ENCODE measurements at regions not wholly inside any gene's neighbourhood (a gene's known extent, or its start where the extent isn't known, plus 50 kb on each side); places are given as distances from the start of the nearest gene placed in this dataset.

DNA sequence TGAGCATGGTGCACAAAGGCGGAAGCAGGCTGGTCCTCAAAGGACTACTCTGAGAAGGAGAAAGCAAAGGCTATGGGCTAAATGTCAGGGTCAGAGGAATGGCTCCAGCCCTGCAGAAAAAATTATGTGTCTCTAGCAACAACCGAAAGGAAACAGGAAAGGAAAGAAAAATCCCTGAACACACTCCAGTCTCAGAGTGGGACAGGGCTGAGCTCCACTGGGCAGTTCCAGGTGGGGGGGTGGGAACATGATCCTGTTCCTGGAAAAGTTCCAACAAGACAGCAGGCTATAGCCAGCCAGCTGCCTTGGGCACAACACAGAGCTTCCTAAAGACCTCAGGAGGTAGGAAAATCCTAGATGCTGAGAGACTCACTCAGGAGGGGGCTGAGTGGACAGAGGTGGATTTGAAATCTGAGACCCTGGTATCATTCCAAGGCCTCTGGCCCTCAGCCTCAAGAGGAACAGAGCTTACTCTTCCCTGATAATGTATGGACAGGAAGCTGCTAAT, 1088.2 kb downstream of the TBC1D22A start:
- peak in 1 of 2 experiments; percentile 24 for DNase-seq

- DNase-seq, result no peak
These were observed 1087.1 kb downstream of the TBC1D22A start for GRCh38 chr22:47849576-47849975.

DNA sequence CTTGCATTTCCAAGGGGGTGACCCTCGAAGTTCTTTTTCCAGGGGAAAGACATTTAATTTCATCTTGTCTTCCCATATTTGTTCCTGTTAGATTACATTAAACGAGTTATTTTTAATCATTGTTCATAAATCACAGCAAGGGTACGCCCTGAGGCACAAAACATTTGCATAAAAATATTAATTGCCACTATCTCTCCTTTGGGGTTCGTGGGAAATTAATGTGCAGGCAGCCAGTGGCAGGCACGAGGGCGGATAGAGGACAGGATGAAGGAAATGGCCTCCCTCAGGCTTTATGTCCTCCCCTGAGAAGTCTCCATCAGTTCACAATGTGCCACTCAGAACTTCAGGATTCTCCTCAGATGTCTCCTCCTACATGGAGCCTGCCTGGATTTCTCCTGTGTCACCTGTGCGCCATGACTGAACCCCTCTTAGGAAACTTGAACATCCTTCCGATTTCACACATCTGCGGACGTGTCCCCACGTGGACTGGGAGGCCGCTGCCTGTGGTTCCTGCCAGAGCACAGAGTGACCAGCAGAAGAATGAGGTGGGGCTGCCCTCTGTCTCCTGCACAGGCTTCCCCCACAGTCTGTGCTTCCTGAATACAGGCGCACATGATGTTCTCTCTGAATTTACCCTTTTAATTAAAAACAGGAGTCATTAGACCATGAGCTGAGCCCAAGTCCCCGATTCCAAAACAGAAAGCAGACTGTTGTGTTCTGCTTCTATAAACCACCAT, 1085.9 kb downstream of the TBC1D22A start:
- DNase-seq, result no peak

GRCh38 chr22:47847131-47847890, 1084.9 kb downstream of the TBC1D22A start:
- no peak for DNase-seq

GRCh38 chr22:47846206-47846605, 1083.8 kb downstream of the TBC1D22A start:
- no peak for DNase-seq

DNA sequence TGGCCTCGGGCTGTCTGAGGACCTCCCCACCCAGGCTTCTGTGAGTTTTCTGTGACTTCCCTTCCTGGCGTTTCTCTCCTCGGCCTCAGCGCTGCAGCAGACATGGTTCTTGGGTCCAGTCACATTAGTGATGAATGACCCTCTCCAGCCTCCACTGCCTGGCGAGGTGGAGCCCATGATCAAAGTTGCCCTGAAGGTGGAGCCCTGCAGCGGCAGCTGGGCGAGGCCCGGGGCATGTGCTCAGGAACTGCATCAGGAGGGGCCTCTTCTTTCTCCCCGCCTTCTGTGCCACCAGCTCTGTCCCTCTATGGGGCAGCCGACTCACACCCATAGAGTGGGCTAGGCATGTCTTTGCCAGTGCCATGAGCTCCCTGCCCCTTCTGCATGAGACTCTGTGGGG, 1079.7 kb downstream of the TBC1D22A start:
- DNase-seq, result no peak

DNA sequence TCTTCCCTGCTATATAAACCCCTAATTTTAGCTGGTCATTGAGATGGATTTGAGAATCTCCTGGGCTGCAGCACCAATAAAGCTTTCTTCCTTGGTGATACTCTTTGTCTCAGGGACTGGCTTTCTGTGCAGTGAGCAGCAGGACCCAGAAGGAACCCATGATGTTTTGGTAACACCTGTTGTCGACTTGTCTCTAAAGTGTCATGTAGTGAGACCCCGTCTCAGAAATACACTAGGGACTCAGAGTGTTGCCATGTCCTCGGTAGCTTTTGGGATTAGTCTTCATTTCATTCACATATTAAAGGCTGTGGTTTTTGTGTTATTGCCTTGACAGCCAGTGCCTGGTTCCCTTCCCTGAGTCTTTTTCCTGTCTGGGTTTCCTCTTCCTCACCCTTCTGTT, 1078.7 kb downstream of the TBC1D22A start:
- DNase-seq, result no peak

DNA sequence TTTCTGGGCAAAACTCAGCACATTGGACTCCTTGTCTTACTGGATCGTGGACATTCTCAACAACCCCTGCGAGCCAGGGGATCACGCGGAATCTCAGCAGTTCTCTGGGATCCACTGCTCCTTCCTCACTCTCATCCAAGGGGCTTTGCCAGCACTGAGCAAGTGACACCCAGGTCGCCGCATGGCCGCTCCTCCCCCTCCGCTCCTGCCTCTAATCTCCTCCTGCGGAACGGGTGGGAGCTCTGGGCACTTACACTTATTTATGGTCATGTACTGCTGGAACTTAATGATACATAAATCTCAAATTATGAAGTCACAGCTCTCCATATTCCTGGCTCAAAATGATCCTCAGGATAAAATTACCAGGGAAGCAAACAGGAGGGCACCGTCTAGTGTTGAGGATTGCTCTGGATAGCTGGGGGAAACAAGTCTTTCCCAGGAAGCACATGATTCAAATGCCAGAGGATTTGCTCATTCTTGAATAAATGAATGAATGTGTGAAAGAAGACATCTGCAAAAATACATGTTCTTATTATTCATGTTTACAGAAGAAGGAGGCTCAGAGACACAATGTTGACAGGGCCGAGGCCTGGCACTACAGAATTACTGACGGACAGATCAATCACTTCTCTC, 1077.3 kb downstream of the TBC1D22A start:
- no peak for DNase-seq

DNA sequence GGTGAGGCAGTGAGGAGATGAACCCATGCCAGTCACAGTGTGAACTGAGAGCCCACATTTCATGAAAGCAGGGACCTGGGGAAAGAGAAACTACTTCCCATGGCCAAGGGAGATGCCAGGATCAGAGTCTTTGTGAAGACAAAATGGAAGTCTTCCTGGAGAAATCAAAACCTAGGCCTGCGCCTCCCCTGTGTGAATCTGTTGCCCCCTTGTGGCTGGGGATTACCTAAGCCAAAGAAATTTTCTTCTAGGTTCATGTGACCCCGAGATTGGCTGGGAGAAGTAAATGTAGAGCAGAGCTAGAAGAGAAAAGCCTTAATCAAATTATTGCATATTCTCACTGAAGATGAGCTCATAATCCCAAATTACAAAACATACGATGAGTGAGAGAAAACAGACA, 1075.3 kb downstream of the TBC1D22A start:
- DNase-seq, result no peak

- no peak for DNase-seq
These were observed 1074.5 kb downstream of the TBC1D22A start for GRCh38 chr22:47836957-47837356.

DNA sequence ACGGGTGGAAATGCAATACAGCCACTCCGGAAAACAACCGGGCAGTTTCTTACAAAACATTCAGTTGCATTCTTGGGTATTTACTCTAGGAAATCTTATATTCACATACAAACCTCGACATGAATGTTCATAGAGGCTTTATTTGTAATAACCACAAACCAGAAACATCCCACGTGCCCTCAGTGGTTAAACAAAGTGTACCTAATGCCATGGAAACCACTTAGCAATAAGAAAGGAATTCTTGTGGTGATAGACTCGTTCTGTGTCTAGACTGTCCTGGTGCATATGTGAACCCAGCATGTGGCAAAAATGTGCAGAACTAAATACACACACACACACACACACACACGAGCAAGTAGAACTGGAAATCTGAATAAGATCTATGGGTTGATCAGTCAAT, 1073.3 kb downstream of the TBC1D22A start:
- no peak for DNase-seq

GRCh38 chr22:47826016-47826415, 1063.6 kb downstream of the TBC1D22A start:
- no peak for DNase-seq

DNA sequence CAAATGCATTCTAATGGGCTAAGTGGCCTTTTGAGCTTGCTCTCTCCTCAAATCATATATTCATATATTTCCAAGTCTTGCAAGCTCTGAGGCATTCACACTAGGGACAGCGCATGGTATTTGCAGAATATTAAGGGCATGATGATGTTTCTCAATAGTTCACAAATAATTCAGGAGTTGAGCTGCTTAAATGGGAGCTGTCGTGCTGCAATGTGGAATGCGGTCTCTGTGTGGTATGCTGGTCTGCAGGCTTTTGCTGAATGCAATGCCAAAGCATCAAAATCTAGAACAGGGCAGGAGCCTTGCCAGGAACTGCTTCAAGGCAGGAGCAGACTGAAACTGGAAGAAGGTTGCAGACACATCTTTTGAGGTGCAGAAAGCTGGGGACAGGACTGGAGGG, 1060.0 kb downstream of the TBC1D22A start:
- no peak for DNase-seq

GRCh38 chr22:47818496-47818895, 1056.0 kb downstream of the TBC1D22A start:
- no peak for DNase-seq

DNA sequence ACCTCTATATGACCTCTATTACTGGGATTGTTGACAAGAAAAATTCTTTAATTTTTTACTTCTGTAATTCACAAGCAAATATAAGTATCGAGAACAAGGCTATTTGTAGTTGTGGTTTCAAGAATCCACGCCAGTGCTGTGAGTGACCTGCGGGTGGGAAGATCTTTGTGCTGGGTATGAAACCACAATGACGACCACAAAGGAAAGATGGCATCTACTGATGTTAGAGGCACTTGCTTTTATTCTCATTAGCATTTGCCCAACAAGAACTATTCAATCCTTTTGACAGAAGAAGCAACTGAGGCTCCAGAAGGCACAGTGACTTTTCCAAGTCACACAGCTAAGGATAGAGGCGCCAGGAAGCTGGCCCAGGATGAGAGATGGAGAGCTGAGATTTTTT, 1054.9 kb downstream of the TBC1D22A start:
- no peak for DNase-seq

DNA sequence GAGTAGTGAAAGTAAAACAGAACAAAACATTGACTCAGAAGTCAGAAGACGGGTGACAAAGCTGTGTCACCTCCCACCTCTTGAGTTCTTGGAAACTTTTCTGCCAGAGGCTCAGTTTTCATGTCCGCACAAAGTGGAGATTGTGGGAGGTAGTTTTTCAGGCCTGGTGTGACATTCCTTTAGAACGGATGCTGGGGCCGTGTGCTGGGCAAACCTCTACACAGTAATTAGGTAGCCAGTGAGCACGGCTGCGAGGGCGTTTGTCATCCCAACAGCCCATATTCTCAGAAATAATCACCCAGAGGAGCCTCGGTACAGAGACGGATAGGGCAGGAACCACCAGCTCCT, 1054.4 kb downstream of the TBC1D22A start:
- DNase-seq, result no peak

GRCh38 chr22:47816121-47816862, 1053.8 kb downstream of the TBC1D22A start:
- DNase-seq, result no peak

GRCh38 chr22:47814474-47814873, 1052.0 kb downstream of the TBC1D22A start:
- no peak for DNase-seq

DNA sequence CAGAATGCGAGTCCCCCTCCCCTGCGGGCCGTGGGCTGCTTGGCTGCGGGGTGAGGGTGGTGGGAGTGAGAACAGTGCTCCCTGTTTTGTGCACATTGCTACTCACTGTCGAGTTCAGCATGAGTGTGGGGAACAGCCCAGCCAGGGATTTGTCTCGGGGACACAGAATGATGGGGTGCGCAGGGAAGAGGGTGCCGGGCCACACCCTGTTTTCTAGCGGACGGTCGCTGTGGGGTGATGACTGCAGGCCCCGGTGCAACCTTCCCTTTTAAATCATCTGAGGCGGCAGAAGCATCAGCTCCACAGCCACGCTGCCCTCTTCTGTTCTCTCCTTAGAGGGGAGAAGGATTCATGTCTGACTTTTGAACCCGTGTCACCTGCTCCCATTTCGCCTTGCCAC, 1051.2 kb downstream of the TBC1D22A start:
- DNase-seq, result no peak

GRCh38 chr22:47811971-47812370, 1049.5 kb downstream of the TBC1D22A start:
- no peak for DNase-seq

DNA sequence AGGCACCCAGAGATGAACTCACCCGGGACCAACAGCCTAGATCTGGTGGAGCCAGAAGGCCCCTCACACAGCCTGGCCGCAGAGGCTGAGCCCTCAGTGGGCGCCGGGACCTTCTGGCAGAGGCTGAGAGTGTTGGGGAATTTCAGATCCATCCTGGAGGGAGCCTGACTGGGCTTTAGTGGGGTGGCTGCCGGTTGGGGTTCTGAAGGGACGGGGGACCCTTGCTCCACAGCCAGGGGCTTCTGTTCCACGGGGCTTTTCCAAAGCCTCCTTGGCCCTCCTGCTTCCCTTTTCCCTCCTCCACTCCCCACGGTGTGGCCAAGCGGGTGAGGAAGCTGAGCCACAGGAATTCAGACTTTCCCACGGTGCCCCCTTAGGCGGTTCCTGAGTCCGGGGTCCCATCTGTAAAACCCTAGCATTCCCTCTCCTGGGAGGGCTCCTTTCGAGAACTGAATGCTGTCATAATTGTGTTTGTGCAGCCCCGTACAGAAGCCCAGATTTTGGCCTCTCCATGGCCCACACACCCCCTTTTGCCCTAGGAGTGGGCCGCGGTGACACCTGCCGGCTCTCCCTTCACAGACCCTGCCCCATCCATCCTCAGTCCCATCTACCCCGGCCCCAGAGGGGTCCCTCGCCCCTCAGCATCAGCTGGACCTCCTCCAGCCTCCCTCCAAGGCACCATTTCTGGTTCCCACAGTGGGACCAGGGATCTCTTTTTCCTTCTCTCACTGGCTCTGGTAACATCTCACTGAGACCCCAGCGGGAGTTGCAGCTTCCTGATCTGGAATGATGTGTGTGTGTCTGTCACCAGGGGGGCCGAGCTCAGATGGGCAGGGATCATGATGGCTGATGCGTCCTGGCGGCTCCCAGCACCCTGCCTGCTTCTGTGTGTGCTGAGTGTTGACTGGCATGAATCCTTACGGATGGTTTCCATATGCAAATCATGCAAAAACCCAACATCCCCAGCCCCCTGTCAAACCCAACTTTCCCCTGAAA, 1048.4 kb downstream of the TBC1D22A start:
- DNase-seq, result no peak

All from NCI-H1930 (cell line).